HEK293T (cell line): ENCODE measurements at regions not wholly inside any gene's neighbourhood (a gene's known extent, or its start where the extent isn't known, plus 50 kb on each side); places are given as distances from the start of the nearest gene placed in this dataset.

Experiments used
- ARNT ChIP-seq: fragments of 450-650 bp; IDR thresholded peaks from 2 replicates; pipeline ENCODE4 v1.6.1; 2017; ENCODE audit warnings: mild to moderate bottlenecking
- BHLHE40 ChIP-seq: fragments of 450-650 bp; IDR thresholded peaks from 2 replicates; pipeline ENCODE4 v1.6.1; 2016; ENCODE audit warnings: mild to moderate bottlenecking, moderate library complexity, borderline replicate concordance
- ELF4 ChIP-seq: fragments of 450-650 bp; IDR thresholded peaks from 2 replicates; pipeline ENCODE4 v1.6.1; 2017; ENCODE audit warnings: antibody characterized with exemption
- FOXA1 ChIP-seq: fragments of 450-650 bp; IDR thresholded peaks from 2 replicates; pipeline ENCODE4 v1.6.1; 2016; ENCODE audit warnings: mild to moderate bottlenecking
- FOXK2 ChIP-seq: fragments of 450-650 bp; IDR thresholded peaks from 2 replicates; pipeline ENCODE4 v1.6.1; 2016; ENCODE audit warnings: mild to moderate bottlenecking
- FOXM1 ChIP-seq: fragments of 450-650 bp; IDR thresholded peaks from 2 replicates; pipeline ENCODE4 v1.6.1; 2017; ENCODE audit warnings: mild to moderate bottlenecking, borderline replicate concordance
- HDGF ChIP-seq: fragments of 450-650 bp; IDR thresholded peaks from 2 replicates; pipeline ENCODE4 v1.6.1; 2017; ENCODE audit warnings: antibody characterized with exemption, borderline replicate concordance
- LEF1 ChIP-seq: fragments of 450-650 bp; IDR thresholded peaks from 2 replicates; pipeline ENCODE4 v1.6.1; 2017; ENCODE audit warnings: mild to moderate bottlenecking, borderline replicate concordance
- SP1 ChIP-seq: fragments of 450-650 bp; IDR thresholded peaks from 2 replicates; pipeline ENCODE4 v1.6.1; 2017
- SUZ12 ChIP-seq: fragments of 450-650 bp; IDR thresholded peaks from 2 replicates; pipeline ENCODE4 v1.6.1; 2016; ENCODE audit warnings: mild to moderate bottlenecking
- TARDBP ChIP-seq: fragments of 450-650 bp; IDR thresholded peaks from 2 replicates; pipeline ENCODE4 v1.6.1; 2016
- TF ChIP-seq, protein P1 (sequence below): fragments of 450-650 bp; IDR thresholded peaks from 2 replicates; pipeline ENCODE4 v1.6.1; 2016

DNA sequence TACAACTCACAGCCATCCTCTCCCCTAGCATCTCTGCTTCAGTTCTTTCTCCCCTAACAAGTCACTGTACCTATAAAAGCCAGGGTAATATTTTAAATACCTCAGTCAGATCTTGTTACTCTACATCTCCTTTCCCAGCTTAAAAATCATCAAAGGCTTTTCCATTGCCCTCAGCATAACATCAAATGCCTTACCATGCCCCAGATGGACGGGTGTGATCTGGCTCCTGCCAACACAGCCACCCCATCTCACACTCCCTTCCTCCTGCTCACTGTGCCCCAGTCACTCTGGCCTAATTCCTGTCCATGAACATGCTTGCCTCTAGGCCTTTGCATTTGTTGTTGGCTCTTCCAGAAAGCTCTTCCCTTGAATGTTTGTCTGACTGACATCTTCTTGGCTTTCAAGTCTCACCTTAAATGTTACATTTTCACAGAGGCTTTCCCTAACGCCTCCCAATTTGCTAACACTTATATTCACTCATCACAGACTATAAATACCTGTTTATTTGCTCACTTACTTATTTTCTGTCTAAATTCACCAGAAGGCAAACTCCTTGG, 640.9 kb downstream of the NYAP2 start:
- TF ChIP-seq LEF1: no peak
- TF ChIP-seq BHLHE40: no peak
- TF ChIP-seq SUZ12: no peak
- no peak for TF ChIP-seq ELF4
- TF ChIP-seq ARNT: no peak
- TF ChIP-seq FOXK2: no peak
- TF ChIP-seq, protein P1, sequence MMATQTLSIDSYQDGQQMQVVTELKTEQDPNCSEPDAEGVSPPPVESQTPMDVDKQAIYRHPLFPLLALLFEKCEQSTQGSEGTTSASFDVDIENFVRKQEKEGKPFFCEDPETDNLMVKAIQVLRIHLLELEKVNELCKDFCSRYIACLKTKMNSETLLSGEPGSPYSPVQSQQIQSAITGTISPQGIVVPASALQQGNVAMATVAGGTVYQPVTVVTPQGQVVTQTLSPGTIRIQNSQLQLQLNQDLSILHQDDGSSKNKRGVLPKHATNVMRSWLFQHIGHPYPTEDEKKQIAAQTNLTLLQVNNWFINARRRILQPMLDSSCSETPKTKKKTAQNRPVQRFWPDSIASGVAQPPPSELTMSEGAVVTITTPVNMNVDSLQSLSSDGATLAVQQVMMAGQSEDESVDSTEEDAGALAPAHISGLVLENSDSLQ: no peak
- TF ChIP-seq TARDBP: no peak
- no peak for TF ChIP-seq HDGF
- TF ChIP-seq FOXA1: no peak
- TF ChIP-seq FOXM1: no peak
- no peak for TF ChIP-seq SP1
